Left colon (tissue), 2 donors: ENCODE measurements at regions not wholly inside any gene's neighbourhood (a gene's known extent, or its start where the extent isn't known, plus 50 kb on each side); places are given as distances from the start of the nearest gene placed in this dataset.

Experiments used
- ATAC-seq: fragments of 200-7000 bp; cut with Tn5 transposase; one replicate; pipeline ENCODE4 v1.9.1; 2020; ENCODE audit warnings: mild to moderate bottlenecking, moderate library complexity
- DNase-seq, 2 donors: peaks; one replicate each; pipeline ENCODE4 v3.0.0-alpha.2; 2020
- intact Hi-C, 2 donors: fragments of 100-400 bp; cut with DNase I in 1 of 2; cut with micrococcal nuclease in 1 of 2; formaldehyde crosslinking; loops; one replicate each; pipeline versions ENCODE4 v1.11.2 to v1.14.0; 2022; cut with DNase I, micrococcal nuclease
- donor health status: DM: no; HTN: no; CAD: no.
- donor health status: DM: yes; HTN: yes; CAD: no.

DNA sequence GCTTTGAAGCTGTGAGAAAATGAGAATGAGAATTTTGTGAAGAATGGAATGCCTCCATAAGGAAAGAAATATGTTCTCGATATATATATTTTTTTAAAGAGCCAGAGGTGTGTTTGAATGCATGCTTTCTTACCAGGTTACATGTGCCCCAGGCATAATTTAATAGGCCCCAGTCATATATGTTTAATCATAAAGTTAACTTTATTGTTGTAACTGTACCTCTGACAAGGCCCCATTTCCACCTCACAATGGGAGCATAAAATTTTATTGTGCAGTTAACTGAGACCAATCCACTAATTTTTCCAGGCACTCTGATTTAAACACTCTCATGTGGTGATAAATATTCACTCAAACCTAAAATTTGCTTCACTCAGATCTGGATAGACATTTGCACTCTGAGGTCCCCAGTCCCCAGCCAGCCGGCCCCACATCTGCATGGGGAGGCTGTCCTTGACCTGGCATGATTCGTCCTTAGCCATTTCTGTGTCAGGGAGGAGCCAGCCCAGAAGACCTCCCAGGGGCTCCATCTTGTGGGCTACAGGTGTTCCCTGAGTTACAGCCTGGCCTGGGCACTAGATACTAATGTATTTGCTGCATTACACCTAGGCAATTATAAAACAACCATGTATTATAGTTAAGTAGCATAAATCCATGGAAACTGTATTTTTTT lies 245.8 kb downstream of the MTRR start:
- ATAC-seq, result peak; percentile 98
- intact Hi-C loops, result no loop called here
- DNase-seq, result no peak

DNA sequence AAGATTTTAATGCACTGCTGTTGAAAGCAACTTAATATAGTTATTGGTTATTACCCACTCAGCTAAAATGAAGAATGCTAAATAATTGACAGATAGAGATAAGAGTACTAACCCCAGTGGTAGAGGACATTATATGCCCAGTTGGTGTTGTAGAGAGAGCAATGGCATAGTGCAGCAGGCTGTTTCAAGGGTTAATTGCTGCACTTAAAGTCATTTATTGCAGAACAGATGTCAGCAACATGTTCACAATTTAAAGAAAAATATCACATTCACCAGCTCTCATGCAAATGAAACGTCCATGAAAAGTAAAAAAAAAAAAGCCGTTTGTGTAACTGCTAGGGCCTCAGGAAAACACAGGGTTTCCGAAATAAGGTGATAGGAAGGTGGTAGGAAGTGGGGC lies 254.6 kb downstream of the MTRR start:
- no peak for DNase-seq
- no peak for ATAC-seq
- intact Hi-C loops, result no loop called here

DNA sequence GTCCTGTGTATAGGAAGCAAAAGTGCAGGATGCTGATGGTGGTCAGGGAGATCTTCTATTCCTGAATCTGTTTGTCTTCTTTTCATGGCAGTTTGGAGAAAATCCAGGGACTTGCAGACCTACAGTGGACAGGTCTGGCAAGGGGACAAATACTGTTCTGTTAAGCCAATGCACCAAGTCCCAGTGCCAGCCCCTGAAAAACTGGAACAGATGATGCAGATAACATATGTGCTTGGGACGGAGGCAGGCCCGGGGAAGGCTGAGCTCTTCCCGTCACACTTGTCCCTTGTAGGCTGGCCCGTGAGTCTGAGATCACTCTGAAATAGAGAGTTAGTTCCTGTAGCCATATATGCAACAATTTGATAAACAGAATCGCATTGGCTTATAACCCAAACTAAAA lies 265.7 kb downstream of the MTRR start:
- no peak for ATAC-seq
- intact Hi-C loops, result no loop called here
- no peak for DNase-seq

DNA sequence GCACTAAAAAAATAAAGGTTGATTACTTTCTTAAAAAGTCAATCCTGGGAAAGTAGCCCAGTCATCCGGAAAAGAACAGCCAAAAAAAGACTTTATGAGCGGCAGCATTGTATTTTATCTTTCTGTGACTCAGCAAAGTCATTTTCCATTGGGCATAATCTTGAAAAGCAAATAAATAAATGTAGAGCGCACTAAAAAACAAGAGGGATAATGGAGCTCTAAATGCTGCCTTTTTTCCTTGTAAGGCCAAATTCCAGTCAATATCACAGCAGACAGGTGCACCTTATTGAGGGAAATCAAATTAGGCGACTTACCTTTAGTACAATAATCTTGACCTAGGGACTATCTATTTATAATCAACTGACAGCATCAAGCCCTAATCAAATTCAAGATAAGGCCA lies 266.8 kb downstream of the MTRR start:
- ATAC-seq, result peak; percentile 91
- DNase-seq, result no peak
- intact Hi-C loops, result no loop called here

DNA sequence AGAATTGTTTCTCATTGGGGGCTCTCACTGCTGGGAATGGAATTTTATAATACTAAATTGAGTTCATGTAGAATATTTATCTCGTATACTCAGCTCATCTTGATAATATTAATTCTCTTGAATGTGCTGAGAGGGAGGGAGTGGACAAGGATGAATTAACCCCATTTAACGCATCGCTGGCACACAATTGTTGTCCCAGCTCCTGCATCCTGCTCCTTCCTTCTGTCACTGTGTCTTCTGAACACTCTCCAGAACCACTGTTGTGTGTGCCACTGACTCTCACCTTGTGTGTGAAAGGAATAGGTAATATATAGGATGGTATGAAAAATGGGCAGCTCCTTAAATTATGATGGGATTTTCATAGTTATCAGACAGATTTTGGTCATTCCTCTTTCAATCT lies 267.3 kb downstream of the MTRR start:
- intact Hi-C loops, result no loop called here
- peak; percentile 19 for ATAC-seq
- DNase-seq, result no peak

DNA sequence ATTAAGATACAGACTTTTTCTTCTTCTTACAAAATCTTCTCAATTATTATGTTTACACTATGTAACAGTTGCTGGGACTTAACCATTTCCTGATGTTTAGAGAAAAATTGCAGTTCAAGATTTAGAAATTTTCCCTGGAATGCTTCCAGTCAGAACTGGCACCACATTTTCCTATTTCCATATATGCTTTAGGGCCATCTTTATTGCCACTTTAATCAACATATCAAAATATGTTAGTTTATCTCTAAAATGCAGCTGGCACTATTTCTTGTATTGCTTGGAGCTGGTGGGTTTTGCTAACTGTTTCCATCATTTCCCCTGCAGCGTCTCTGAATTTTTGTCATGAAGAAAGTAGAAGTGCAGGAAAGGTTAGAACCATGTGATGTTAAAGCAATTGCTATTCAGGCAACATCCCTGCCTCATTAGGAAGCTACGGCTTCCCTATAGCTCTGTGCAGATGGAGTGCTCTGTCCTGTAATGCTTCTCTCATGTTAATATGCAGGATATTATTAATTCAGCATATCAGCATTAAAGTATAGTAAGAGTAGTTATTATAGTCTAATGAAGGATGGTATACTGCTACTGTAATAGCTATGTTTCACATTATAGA lies 269.1 kb downstream of the MTRR start:
- intact Hi-C loops, result no loop called here
- DNase-seq (no peak), ATAC-seq (no peak)

DNA sequence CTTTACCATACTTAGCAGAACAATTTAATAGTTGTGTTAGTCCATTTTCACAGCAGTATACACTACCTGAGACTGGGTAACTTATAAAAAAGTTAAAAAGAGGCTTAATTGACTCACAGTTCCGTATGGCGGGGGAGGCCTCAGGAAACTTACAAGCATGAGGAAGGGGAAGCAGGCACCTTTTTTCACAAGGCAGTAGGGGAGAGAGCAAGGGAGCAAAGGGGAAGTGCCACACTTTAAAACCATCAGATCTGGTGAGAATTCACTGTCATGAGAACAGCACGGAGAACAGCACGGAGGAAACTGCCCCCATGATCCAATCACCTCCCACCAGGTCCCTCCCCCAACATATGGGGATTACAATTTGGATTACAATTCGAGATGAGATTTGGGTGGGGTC lies 269.9 kb downstream of the MTRR start:
- no peak for ATAC-seq
- intact Hi-C loops, result no loop called here
- DNase-seq, result no peak

DNA sequence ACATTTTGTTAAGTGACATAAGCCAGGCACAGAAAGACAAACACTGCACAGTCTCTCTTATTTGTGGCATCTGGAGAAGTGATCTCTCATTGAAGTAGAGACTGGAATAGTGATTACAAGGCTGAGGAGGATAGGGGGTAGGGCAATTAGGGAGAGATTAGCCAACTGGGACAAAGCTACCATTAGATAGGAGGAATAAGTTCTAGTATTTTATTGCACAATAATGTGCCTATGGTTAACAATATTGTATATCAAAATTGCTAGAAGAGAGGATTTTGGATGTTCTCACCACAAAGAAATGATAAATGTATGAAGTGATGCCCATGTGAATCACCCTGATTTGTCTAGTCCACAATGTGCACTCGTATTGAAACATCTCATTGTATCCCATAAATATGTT lies 281.8 kb downstream of the MTRR start:
- ATAC-seq, result no peak
- intact Hi-C loops, result no loop called here
- no peak for DNase-seq

DNA sequence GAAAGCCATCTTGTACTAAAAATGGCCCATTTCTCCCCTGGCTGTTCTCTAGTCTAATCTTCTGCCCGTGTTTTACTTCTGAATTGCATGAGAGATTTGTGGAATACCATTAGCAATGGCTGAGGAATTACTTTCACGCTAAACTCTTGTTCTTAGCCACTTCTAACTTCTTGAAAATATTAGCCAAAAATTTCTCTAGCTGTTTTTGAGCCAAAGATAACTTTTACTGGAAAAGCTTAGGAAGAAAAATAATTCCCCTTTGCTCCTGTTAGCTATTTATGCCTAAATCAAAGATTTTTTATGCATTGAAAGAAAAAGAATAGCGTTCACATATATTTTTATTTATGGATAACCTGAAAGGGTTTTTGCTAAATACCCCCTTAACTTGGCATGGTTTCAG lies 287.8 kb downstream of the MTRR start:
- no peak for DNase-seq
- intact Hi-C loops, result no loop called here
- no peak for ATAC-seq

DNA sequence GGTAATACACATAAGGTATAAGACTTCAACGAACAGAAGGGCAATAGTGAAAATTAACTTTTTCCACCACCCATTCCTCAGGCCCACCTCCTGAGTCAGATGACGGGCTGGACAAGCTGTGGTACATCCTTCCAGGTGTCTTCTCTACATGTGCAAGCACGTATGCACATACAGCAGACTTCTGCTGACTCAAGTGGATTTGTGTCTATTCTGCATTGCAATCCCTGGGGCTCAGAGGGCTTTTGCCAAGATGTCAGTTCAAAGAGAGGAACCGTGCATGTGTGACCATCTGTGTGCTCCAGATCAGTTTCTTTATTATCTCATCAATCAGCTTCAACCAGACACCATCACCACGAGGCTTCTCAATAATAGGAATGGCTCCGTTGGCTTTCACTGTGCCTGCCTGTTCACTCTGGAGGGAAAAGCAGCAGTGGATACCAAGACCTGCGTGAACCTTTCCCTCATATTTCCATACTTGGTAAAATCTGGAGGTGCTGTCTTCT lies 288.4 kb downstream of the MTRR start:
- DNase-seq (no peak), ATAC-seq (no peak)
- intact Hi-C loops, result no loop called here

DNA sequence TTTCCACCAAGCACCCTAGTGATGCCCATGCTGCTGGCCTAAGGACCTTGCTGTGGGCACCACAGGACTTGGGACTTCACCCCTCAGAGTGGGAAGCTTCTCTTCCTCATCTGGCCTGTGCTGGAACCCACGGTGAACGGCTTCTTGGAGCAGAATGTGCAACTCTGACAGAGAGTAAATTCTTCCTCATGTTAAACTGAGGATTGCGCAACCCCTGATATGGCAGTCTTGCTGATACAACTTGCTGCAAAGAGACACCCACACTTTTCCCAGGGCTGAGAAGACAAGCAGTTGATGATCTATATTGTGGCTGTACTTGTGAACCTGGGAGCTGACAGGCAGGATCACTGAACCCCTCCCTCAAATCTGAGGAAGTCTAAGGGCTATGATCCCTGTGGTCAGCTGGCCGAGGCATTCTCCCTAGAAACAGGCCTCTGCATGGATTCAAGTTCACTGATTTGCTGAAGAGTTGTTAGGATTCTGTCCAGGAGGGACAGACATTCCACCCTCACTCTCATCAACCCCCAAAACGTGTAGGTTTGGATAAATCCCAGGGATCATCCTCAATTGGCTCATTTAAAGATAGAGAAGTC lies 307.2 kb downstream of the MTRR start:
- ATAC-seq (no peak), DNase-seq (no peak)
- intact Hi-C loops, result no loop called here

DNA sequence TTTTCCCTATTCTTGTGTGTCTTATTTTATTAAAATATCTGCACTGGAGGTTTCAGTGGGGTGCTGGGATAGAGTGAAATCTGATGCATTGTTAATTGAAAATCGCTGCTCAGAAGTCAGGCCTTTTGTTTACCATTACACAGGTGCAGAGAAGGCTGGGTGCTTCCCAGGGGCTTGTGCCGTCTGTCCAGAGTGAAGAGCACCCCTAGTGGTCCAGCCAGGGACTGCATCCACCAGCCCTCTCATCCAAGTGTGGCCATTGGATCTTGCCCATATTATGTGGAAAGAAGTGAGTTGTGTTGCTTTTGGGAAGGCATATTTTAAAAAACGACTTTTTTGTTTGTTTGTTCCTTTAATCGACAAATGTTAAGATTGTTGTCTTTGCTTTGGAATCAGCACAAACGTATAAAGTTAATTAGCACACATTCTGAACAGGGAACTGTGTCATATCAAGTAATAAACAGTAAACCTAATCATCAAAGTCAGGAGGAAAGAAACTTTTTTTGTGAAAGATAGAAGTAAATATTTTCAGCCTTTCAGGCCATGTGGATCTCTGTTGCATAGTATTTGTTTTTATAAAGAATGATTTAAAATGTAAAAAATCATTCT lies 315.6 kb downstream of the MTRR start:
- DNase-seq (peak in 1 of 2 donors; percentile 53), ATAC-seq (peak; percentile 37)
- intact Hi-C loops, result no loop called here

DNA sequence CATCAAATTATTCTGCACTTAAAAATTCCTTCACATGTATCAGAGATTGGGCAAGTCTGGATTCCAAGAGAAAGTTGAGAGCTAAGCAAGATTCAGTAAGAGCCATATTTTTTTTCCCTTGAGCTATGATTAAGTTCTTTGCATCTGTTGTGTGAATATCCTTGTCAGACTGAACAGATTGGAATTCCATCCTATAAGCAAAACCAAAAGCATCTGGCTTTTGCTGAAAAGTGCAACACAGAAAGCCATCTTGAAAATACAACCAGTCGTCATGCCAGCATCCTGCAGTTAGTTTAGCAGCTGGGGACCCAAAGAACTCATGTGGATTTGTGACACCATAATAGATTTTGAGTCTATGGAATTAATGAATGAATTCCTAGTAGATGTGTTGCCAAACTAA lies 316.9 kb downstream of the MTRR start:
- no peak for DNase-seq
- ATAC-seq, result no peak
- intact Hi-C loops, result no loop called here

DNA sequence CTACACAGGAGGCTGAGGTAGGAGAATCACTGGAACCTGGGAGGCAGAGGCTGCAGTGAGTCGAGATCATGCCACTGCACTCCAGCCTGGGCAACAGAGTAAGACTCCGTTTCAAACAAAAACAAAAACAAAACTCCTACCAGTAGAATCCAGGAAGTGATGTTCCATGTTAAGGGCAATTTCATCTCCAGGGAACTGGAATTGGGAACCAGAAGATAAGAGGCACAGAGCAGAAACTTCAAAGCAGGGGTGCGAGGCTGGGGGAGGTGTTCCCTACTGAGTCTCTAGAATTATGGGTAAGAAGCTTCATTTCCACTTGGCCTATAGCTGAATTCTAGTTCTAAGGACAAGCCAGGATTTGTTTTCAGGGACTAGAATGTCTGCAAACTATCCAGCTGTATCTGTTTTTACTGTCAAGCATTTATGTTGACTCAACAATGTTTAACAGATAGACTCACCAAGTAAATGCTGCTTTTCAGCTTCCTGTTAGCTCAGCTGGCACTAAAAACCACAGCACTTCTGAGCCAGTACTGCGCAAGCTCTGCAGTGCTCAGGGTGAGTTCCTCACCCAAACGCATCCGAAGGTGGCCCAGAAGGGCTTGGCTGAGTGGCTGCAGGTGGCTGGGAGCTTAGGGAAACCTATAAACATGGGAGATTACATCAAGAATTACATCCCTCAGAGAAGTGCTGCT lies 320.1 kb downstream of the MTRR start:
- ATAC-seq (peak; percentile 98), DNase-seq (peak; percentile 28 to 50)
- intact Hi-C loops, result no loop called here

DNA sequence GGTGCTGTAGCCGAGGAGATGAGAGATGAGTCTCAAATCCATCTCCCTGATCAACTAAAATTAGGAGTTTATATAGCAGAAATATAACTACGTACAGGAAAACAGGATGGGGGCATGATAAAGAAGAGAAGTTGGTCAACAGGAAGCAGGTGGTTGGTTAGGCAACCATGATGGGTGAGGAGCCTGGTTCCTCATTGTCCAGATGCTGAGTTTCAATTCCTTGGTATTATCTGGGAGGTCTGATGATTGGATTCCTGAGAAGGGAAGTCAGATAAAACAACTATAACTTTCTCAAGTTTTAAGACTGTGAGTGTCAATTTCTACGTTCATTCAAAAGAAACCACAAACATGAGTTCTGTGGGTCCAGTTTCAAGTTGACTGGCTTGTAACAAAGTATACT lies 323.9 kb downstream of the MTRR start:
- no peak for ATAC-seq
- intact Hi-C loops, result no loop called here
- DNase-seq, result no peak

DNA sequence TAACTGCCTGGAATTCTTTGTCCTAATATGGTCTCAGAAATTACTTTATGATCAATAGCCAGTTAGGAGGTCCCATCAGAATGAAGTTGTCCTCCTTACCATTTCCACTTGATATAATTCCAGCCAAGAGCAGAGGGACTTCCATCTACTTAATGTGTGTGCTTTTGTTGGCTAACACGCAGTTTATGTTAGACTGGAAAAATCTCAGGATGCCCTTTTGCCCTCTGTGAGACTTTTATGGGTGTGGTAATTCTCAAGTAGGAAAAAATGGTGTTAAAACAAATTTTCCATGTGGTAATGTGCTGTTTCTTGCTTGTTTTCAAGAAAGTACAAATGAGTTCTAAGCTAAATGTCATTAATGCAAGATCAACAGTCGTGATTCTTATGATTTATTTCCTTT lies 327.1 kb downstream of the MTRR start:
- DNase-seq (no peak), ATAC-seq (no peak)
- intact Hi-C loops, result no loop called here

DNA sequence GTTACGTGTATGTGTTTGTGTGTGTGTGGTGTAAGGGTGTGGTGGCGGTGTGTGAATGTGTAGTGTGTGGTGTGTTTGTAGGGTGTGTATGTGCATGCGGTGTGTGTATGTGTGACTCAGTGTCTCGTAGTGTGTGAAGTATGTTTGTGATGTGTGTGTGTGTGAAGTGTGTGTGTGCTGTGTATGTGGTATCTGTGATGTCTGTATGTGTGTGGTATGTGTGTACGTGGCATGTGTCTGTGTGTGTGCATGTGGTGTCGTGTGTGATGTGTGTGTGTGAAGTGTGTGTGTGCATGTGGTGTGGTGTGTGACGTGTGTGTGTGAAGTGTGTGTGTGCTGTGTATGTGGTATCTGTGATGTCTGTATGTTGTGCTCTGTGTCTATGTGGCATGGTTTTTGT lies 339.4 kb downstream of the MTRR start:
- intact Hi-C loops, result no loop called here
- DNase-seq (no peak), ATAC-seq (no peak)

DNA sequence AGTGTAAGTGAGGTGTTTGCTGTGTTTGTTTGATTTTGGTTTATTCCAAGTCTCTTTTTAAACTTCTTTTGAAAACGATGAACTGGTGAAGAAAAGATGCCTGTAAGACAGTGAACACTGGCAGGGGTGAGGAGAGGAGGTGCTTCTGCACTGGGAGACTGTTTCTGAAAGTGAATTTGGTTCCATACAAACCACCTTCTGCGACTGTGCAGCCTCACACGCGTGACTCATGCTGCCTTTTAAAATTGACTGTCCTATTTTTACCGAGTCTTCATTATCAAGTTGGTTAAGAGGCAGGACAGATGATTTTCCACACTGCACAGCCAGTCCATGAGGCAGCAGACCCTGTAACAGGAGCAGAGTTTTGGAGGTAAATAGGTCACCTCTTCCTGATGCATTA lies 340.6 kb downstream of the MTRR start:
- ATAC-seq, result no peak
- intact Hi-C loops, result no loop called here
- DNase-seq, result no peak

DNA sequence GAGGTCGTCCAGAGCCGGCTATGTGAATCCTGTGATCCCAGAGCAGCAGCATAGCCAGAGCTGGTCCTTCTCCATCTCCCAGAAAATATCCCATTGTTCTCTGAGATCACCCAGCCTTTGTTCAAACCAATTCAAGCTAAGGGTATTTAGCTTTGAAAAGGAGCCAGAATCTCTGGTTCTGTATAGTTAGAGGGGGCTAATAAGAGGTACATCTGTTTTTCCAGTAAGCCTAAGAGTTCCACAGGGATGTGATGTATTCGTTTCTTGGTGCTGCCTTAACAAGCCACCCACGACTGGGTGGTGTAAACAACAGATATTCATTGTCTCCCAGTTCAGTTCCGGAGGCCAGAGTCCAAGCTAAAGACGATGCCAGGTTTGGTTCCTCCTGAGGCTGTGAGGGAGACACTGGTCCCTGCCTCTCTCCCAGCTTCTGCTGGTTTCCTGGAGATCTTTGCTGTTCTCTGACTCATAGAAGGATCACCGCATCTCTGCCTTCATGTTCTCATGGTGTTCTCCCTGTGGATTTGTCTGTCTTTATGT lies 344.8 kb downstream of the MTRR start:
- DNase-seq (no peak), ATAC-seq (peak; percentile 72)
- intact Hi-C loops, result no loop called here
